NCI-H1417 treated with DMSO at 0.1 percent for 48 hours (cell line): ENCODE measurements at regions not wholly inside any gene's neighbourhood (a gene's known extent, or its start where the extent isn't known, plus 50 kb on each side); places are given as distances from the start of the nearest gene placed in this dataset.

Experiments
- DNase-seq: peaks from one replicate; lab custom pipeline; 2025; lab: John Stamatoyannopoulos, UW

- DNase-seq = no peak
Measured at GRCh38 chr2:219769090-219769910, 141.9 kb downstream of the SLC4A3 start.

GRCh38 chr2:219772103-219772635 lies 144.7 kb downstream of the SLC4A3 start:
- DNase-seq = peak; percentile 91

GRCh38 chr2:219772697-219773096 lies 145.3 kb downstream of the SLC4A3 start:
- no peak for DNase-seq

- no peak for DNase-seq
Measured at GRCh38 chr2:219775506-219775905, 148.1 kb downstream of the SLC4A3 start.

GRCh38 chr2:219777388-219777787 lies 150.0 kb downstream of the SLC4A3 start:
- no peak for DNase-seq

- no peak for DNase-seq
Measured at GRCh38 chr2:219778189-219778588, 150.8 kb downstream of the SLC4A3 start.

- no peak for DNase-seq
Measured at GRCh38 chr2:219782737-219783348, 155.4 kb downstream of the SLC4A3 start.

GRCh38 chr2:219783359-219783975 lies 156.0 kb downstream of the SLC4A3 start:
- DNase-seq = no peak

- DNase-seq = no peak
Measured at GRCh38 chr2:219784178-219784577, 156.7 kb downstream of the SLC4A3 start.

- DNase-seq = no peak
Measured at GRCh38 chr2:219789476-219789875, 162.0 kb downstream of the SLC4A3 start.

GRCh38 chr2:219792446-219792845 lies 165.0 kb downstream of the SLC4A3 start:
- no peak for DNase-seq

GRCh38 chr2:219798430-219798829 lies 171.0 kb downstream of the SLC4A3 start:
- DNase-seq = no peak

GRCh38 chr2:219803294-219803693 lies 175.9 kb downstream of the SLC4A3 start:
- DNase-seq = no peak

GRCh38 chr2:219810895-219811294 lies 183.5 kb downstream of the SLC4A3 start:
- no peak for DNase-seq

GRCh38 chr2:219812672-219813071 lies 185.2 kb downstream of the SLC4A3 start:
- no peak for DNase-seq

- no peak for DNase-seq
Measured at GRCh38 chr2:219820767-219821166, 193.3 kb downstream of the SLC4A3 start.

- no peak for DNase-seq
Measured at GRCh38 chr2:219823574-219823973, 196.1 kb downstream of the SLC4A3 start.

- no peak for DNase-seq
Measured at GRCh38 chr2:219824996-219825395, 197.6 kb downstream of the SLC4A3 start.

GRCh38 chr2:219828127-219828526 lies 200.7 kb downstream of the SLC4A3 start:
- no peak for DNase-seq

GRCh38 chr2:219829667-219830352 lies 202.4 kb downstream of the SLC4A3 start:
- DNase-seq = no peak

GRCh38 chr2:219830353-219830738 lies 202.9 kb downstream of the SLC4A3 start:
- no peak for DNase-seq

- DNase-seq = no peak
Measured at GRCh38 chr2:219831957-219832356, 204.5 kb downstream of the SLC4A3 start.
